ENCODE measurements at regions not wholly inside any gene's neighbourhood (a gene's known extent, or its start where the extent isn't known, plus 50 kb on each side); places are given as distances from the start of the nearest gene placed in this dataset.

DNA sequence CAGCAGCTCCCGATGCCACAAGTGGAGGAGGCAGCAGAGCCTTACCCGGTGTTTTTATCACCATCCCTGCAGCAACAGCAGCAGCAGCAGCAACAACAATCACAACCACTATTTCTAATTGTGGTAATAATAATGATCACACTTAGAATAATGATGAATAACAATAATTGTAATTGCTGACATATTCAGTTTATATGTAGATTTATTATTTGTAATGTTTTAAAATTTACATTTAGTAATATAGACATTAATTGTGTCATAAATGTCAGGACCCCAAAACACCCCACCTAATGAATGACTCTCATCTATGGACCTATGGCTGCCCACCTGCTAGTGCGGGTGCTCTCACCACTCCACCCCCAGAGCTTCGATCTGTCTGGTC lies 170.0 kb downstream of the AHSP start:
- Histone ChIP-seq H3K9ac (replicated peaks in 1 of 4; ENCODE audit: extremely low read depth in 1 of 4, low read depth in 3 of 4, low read length in 3 of 4) (no peak overlapping the region), H2AK5ac (ENCODE audit: low read depth, low read length) (no peak overlapping the region), H3K9me3 (ENCODE audit: insufficient read depth in 2 of 2, low read depth in 1 of 2, low read length in 1 of 2) (peaks cover 0 to 2% of the 10 kb centered on the region in 2 experiments; a peak in 1 of 4 replicates), H3K23me2 (ENCODE audit: low read depth, low read length) (peaks cover 10% of the 10 kb centered on the region; the same call in 1 of the 2 replicates), H3K4me1 (replicated peaks in 1 of 4; ENCODE audit: control insufficient read depth in 3 of 4, insufficient read depth in 4 of 4, low read length in 3 of 4) (0 out of 7 replicates have a peak, but pooled peaks cover 0 to 4% (median 0%) of the 10 kb centered on the region in 4 experiments), H4K91ac (replicated peaks; ENCODE audit: insufficient read length, low read length) (no peak overlapping the region), H3K27me3 (replicated peaks in 1 of 4; ENCODE audit: control insufficient read depth in 3 of 4, extremely low read depth in 1 of 4, insufficient read depth in 3 of 4, low read length in 3 of 4) (peaks cover 0 to 3% (median 0%) of the 10 kb centered on the region in 4 experiments; a peak in 1 of 7 replicates), H2AFZ (ENCODE audit: low read length) (no peak overlapping the region), H3K4ac (replicated peaks; ENCODE audit: insufficient read length, low read depth, low read length) (no peak overlapping the region), H4K5ac (ENCODE audit: insufficient read length, low read depth, low read length) (no peak overlapping the region), H2BK12ac (ENCODE audit: low read depth, low read length) (no peak overlapping the region), H2BK20ac (ENCODE audit: low read length) (no peak overlapping the region), H3K36me3 (ENCODE audit: control insufficient read depth in 2 of 4, insufficient read depth in 4 of 4, low read length in 3 of 4) (no peaks in the 10 kb centered on the region; a peak in 1 of 8 replicates), H3K23ac (ENCODE audit: insufficient read length) (no peak overlapping the region), H3K27ac (ENCODE audit: low read depth, low read length) (no peak overlapping the region), H3K4me3 (ENCODE audit: extremely low read depth in 1 of 4, insufficient read depth in 2 of 4, low read depth in 3 of 4, low read length in 4 of 4) (no peak overlapping the region), H4K20me1 (replicated peaks in 1 of 2; ENCODE audit: control insufficient read depth in 1 of 2, insufficient read depth in 2 of 2, low read length in 2 of 2) (peaks cover 0 to 6% of the 10 kb centered on the region in 2 experiments), H3K79me1 (ENCODE audit: low read depth, low read length) (peaks cover 6% of the 10 kb centered on the region), H4K8ac (ENCODE audit: extremely low read depth, insufficient read depth, low read length) (no peak overlapping the region; the same call in 1 of the 2 replicates), H2BK15ac (ENCODE audit: low read length) (no peak overlapping the region), H3K56ac (replicated peaks; ENCODE audit: insufficient read length, low read depth, low read length) (no peak overlapping the region), H2BK120ac (replicated peaks; ENCODE audit: low read depth, low read length) (no peak overlapping the region), H2BK5ac (ENCODE audit: low read depth, low read length) (no peak overlapping the region), H3K4me2 (ENCODE audit: insufficient read depth in 1 of 2, low read depth in 2 of 2, low read length in 2 of 2) (no peak overlapping the region), H3K79me2 (ENCODE audit: control insufficient read depth in 1 of 2, insufficient read depth in 2 of 2, low read length in 2 of 2) (peaks cover 0 to 18% of the 10 kb centered on the region in 2 experiments; a peak in 3 of 4 replicates), H3K18ac (ENCODE audit: extremely low read depth, low read length) (no peak overlapping the region), H3K14ac (ENCODE audit: insufficient read length) (no peak overlapping the region)
- 74% methylated on average over 4 of the region's 4 CpGs; no CpG with 5 or more reads in 1 of the 2 experiments for WGBS, 2 experiments (ENCODE audit: extremely low coverage in 1 of 2, insufficient coverage in 1 of 2, insufficient read length in 1 of 2, insufficient replicate concordance in 2 of 2, low coverage in 1 of 2, low lambda C conversion rate in 2 of 2, missing lambda C conversion rate in 1 of 2)
- ChIA-PET CTCF (ENCODE audit: partially characterized antibody) (interaction anchor here (0.7 to 4.1 kb wide), 5 partner anchors 14 to 554 kb away, joined by 3 to 29 read pairs (median 7); a partner anchor contains a TSS), POLR2A (ENCODE audit: partially characterized antibody) (interaction anchor here (1.1 to 2.1 kb wide), 3 partner anchors 14 to 255 kb away, joined by 3 to 10 read pairs (median 3); partner anchors contain the start of genes RUSF1 and ZNF843)
- no peak for FAIRE-seq
- DNase-seq (ENCODE audit: low read depth in 1 of 2, low spot score in 2 of 2), result no peak
- TF ChIP-seq TAF7 (optimal IDR thresholded peaks at IDR 0.05; ENCODE audit: borderline replicate concordance, low read depth, low read length), result no peak
- no peak for TF ChIP-seq TBP (IDR thresholded peaks at IDR 0.05; ENCODE audit: low read depth, low read length)
- TF ChIP-seq CBX5 (IDR thresholded peaks at IDR 0.05; ENCODE audit: low read depth, low read length), result no peak
- TF ChIP-seq MAFK (IDR thresholded peaks at IDR 0.05; ENCODE audit: low read depth, low read length), result no peak
- TF ChIP-seq, protein P1, sequence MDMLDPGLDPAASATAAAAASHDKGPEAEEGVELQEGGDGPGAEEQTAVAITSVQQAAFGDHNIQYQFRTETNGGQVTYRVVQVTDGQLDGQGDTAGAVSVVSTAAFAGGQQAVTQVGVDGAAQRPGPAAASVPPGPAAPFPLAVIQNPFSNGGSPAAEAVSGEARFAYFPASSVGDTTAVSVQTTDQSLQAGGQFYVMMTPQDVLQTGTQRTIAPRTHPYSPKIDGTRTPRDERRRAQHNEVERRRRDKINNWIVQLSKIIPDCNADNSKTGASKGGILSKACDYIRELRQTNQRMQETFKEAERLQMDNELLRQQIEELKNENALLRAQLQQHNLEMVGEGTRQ (IDR thresholded peaks at IDR 0.05; ENCODE audit: low read length), result no peak
- TF ChIP-seq CHD2 (IDR thresholded peaks at IDR 0.05; ENCODE audit: low read length), result no peak
- TF ChIP-seq TCF12 (IDR thresholded peaks at IDR 0.05; ENCODE audit: low read depth, low read length), result no peak
- no peak for TF ChIP-seq NANOG (IDR thresholded peaks at IDR 0.05; ENCODE audit: insufficient read depth, low read depth, low read length, poor library complexity, severe bottlenecking)
- TF ChIP-seq POLR2AphosphoS5 (IDR thresholded peaks at IDR 0.05; ENCODE audit: low read depth, low read length), result no peak
